Gastrocnemius medialis (tissue), 4 donors: ENCODE measurements at regions not wholly inside any gene's neighbourhood (a gene's known extent, or its start where the extent isn't known, plus 50 kb on each side); places are given as distances from the start of the nearest gene placed in this dataset.

Experiments
- CTCF ChIP-seq, 5 experiments: fragments of 450-650 bp in 3 of 5; fragments of 200-600 bp in 2 of 5; sonication (generic) in 2 of 5; IDR thresholded peaks in 4 of 5; conservative IDR thresholded peaks in 1 of 5; 1 replicate in 4 of 5; 2 replicates in 1 of 5; pipeline ENCODE4 v1.5.1; 2016 to 2019; ENCODE audit warnings: antibody characterized with exemption in 5 of 5, mild to moderate bottlenecking in 3 of 5, moderate library complexity in 3 of 5
- POLR2A ChIP-seq, 2 donors: fragments of 450-650 bp; IDR thresholded peaks; one replicate each; pipeline ENCODE4 v1.6.1; 2017; ENCODE audit warnings: antibody characterized with exemption in 2 of 2, mild to moderate bottlenecking in 2 of 2, moderate library complexity in 2 of 2

GRCh38 chr18:40841063-40841462 lies 1114.0 kb upstream of the PIK3C3 start:
- no peak for TF ChIP-seq CTCF (IDR thresholded peaks at IDR 0.05 in 4 of 5, conservative IDR thresholded peaks at IDR 0.05 in 1 of 5)
- no peak for TF ChIP-seq POLR2A (IDR thresholded peaks at IDR 0.05)
